HUES64 (cell line): ENCODE measurements at regions not wholly inside any gene's neighbourhood (a gene's known extent, or its start where the extent isn't known, plus 50 kb on each side); places are given as distances from the start of the nearest gene placed in this dataset.

Experiments used
- H3K27ac ChIP-seq: 2 replicates; pipeline ENCODE4 v1.7.0; 2013; ENCODE audit warnings: low read depth, low read length, inconsistent platforms
- H3K27me3 ChIP-seq: 2 replicates; pipeline ENCODE4 v1.6.1; 2013; ENCODE audit warnings: mild to moderate bottlenecking, low read length; ENCODE audit not compliant: insufficient read depth
- H3K36me3 ChIP-seq: 2 replicates; pipeline ENCODE4 v1.6.1; 2013; ENCODE audit warnings: mild to moderate bottlenecking, low read length; ENCODE audit not compliant: insufficient read depth
- H3K4me1 ChIP-seq: 2 replicates; pipeline ENCODE4 v1.6.1; 2013; ENCODE audit warnings: mild to moderate bottlenecking, low read length, moderate library complexity; ENCODE audit not compliant: insufficient read depth
- H3K4me3 ChIP-seq: 2 replicates; pipeline ENCODE4 v1.5.1; 2013; ENCODE audit warnings: mild to moderate bottlenecking, low read length, moderate library complexity
- H3K9ac ChIP-seq: 2 replicates; pipeline ENCODE4 v1.6.1; 2013; ENCODE audit warnings: mild to moderate bottlenecking, low read depth, low read length
- H3K9me3 ChIP-seq: 2 replicates; pipeline ENCODE4 v1.6.1; 2013; ENCODE audit warnings: low read depth, low read length; ENCODE audit not compliant: insufficient read depth
- WGBS: fragments of 150-250, 120-280 bp; methylation state at CpG from one replicate; pipeline ENCODE4 v1.1.7; 2013; ENCODE audit warnings: missing lambda C conversion rate; 5-methylcytosine and 5-hydroxymethylcytosine counted together

- 89% methylated on average over 1 of the region's 1 CpG for WGBS
- Histone ChIP-seq H3K27me3 (no peaks in the 10 kb centered on the region), H3K9me3 (no peaks in the 10 kb centered on the region), H3K36me3 (no peaks in the 10 kb centered on the region), H3K27ac (no peak overlapping the region), H3K4me3 (no peak overlapping the region), H3K9ac (no peak overlapping the region), H3K4me1 (no peaks in the 10 kb centered on the region)
Observed at GRCh38 chr6:144888621-144889020, 603.5 kb downstream of the UTRN start.

- Histone ChIP-seq H3K9ac (no peak overlapping the region), H3K9me3 (no peaks in the 10 kb centered on the region), H3K36me3 (no peaks in the 10 kb centered on the region), H3K4me1 (peaks cover 27% of the 10 kb centered on the region), H3K4me3 (no peak overlapping the region), H3K27me3 (no peaks in the 10 kb centered on the region), H3K27ac (no peak overlapping the region)
- 87% methylated on average over 2 of the region's 2 CpGs for WGBS
Observed at GRCh38 chr6:144893680-144894151, 608.6 kb downstream of the UTRN start.

DNA sequence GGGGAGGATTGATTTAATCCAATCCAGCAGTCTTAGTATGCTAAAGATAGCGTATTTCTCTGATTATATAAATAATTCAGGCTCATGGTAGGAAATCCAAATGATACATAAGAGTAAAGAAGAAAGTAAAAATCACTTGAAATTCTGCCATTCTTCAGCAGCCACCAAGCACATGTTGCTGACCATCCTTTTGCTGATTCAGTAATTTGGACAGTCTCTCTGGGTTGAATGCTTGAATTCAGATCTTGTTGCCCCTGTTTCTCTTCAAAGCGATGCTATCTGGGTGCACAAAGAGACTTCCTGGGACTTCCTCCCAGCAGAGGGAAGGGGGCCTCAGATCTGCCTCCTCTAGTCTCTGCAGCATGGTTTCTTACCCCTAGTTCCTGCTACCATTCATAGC, 609.1 kb downstream of the UTRN start:
- Histone ChIP-seq H3K4me1 (peaks cover 27% of the 10 kb centered on the region), H3K27me3 (no peaks in the 10 kb centered on the region), H3K36me3 (no peaks in the 10 kb centered on the region), H3K27ac (no peak overlapping the region), H3K4me3 (no peak overlapping the region), H3K9ac (no peak overlapping the region), H3K9me3 (no peaks in the 10 kb centered on the region)
- WGBS, result 99% methylated on average over 2 of the region's 2 CpGs

DNA sequence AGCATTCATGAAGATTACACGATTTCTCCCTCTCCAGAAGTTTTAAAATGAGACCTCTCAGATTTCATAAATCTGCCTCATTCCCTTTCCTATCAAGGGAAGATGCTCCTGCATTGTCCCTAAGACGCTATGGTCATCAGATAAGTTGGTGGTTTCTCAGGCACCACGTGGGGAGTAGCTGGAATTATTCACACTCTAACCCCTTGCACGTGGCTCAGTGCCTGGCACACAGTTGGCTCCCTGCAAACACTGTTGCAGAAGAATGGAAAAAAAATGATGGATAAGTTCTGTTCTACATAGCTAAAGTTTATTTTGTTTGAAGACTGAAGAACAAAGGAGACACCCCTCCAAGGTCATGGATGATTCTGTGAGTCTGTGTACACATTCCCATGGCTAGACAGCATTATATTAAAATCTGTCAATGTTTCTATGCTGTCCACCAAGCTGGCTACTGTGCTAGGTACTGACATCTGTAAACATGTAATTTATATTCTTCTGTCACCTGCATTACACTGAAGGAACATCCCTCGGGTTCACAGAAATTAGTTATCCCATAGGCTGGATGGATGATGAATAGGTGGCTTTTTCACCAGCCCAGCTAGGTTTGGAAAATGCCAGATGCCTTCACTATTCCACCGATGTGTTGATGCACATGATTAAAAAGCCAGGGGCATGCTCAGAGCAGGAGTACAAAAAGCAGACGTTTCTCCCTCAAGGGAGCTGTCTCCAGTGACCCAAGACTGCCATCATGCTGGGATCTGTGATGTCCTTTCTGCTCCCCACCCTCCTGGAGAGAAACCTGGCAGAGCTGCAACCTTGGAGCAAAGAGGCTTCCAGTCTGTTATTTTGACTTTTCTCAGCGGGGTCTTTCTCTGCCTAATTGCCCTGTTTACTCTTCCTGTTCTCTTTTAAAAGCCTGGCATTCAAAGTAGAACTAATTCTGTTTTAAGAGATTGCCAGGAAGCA, 610.5 kb downstream of the UTRN start:
- Histone ChIP-seq H3K27me3 (no peaks in the 10 kb centered on the region), H3K27ac (no peak overlapping the region), H3K9me3 (no peaks in the 10 kb centered on the region), H3K4me3 (no peak overlapping the region), H3K9ac (no peak overlapping the region), H3K4me1 (peaks cover 27% of the 10 kb centered on the region), H3K36me3 (no peaks in the 10 kb centered on the region)
- 70% methylated on average over 8 of the region's 8 CpGs for WGBS

DNA sequence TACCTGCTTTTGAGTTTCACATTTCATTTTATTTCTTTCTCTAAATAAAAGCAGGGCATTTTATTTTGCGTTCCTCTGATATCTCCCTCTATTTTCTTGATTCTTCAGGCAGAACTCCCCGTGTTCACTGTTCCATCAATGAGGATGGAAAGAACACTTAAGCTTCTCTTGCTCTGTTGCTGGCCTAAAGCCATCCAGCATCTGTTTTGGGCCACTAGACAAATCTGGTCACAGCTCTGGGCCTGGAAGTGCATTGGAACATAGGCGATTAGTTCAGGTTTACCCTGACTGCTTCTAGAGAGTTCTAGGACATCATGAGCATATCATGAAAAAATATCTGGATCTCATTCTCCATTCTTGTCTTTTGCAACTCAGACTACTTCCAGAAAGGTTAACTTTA, 611.2 kb downstream of the UTRN start:
- no peak overlapping the region for H3K9ac ChIP-seq
- H3K4me1 ChIP-seq, result peaks cover 27% of the 10 kb centered on the region
- H3K9me3 ChIP-seq, result peaks cover 5% of the 10 kb centered on the region; the same call in 1 of the 2 replicates
- no peak overlapping the region for H3K4me3 ChIP-seq
- H3K27me3 ChIP-seq, result no peaks in the 10 kb centered on the region
- H3K36me3 ChIP-seq, result no peaks in the 10 kb centered on the region
- 72% methylated on average over 3 of the region's 3 CpGs for WGBS
- H3K27ac ChIP-seq, result no peak overlapping the region

DNA sequence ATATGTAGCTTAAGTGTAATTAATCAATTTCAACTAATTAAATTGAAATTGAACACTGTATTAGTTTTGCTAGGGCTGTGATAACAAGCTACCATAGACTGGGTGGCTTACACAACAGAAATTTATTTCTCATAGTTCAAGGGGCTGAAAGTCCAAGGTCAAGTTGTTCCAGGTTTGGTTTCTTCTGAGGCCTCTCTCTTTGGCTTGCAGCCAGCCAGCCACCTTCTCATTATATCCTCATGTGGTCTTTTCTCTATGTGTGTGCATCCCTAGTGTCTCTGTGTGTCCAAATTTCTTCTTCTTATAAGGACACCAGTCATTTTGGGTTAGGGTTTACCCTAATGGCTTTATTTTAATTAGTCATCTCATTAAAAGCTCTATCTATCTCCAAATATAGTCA, 611.7 kb downstream of the UTRN start:
- H3K4me1 ChIP-seq, result peaks cover 27% of the 10 kb centered on the region
- H3K9me3 ChIP-seq, result peaks cover 11% of the 10 kb centered on the region; the same call in 1 of the 2 replicates
- H3K27me3 ChIP-seq, result no peaks in the 10 kb centered on the region
- H3K36me3 ChIP-seq, result no peaks in the 10 kb centered on the region
- no peak overlapping the region for H3K27ac ChIP-seq
- H3K9ac ChIP-seq, result no peak overlapping the region
- H3K4me3 ChIP-seq, result no peak overlapping the region

DNA sequence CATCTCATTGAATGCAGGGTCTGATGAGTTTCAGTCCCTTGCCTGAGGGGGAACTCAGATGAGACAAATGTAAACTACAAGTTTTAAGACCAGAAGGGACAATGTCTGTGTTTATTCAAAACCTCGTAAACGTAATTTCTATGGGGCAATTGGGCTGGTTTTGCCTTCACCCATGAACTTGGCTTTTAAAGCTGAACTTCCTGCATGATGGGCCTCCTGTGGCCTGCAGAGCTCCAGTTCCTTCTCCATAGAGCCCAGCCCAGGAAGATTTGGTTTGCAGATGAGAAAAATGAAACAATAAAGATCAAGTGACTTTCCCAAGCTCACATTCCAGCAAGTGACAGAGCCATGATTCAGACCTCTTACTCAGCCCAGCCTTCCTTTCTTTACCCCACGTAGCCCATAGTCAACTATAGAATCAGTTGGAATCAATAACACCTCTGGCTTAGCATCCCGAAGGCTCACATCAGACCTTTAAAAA, 612.3 kb downstream of the UTRN start:
- 84% methylated on average over 4 of the region's 4 CpGs for WGBS
- H3K4me3 ChIP-seq, result no peak overlapping the region
- peaks cover 27% of the 10 kb centered on the region for H3K4me1 ChIP-seq
- H3K9ac ChIP-seq, result no peak overlapping the region
- no peaks in the 10 kb centered on the region for H3K27me3 ChIP-seq
- no peak overlapping the region for H3K27ac ChIP-seq
- no peaks in the 10 kb centered on the region for H3K36me3 ChIP-seq
- H3K9me3 ChIP-seq, result peaks cover 12% of the 10 kb centered on the region; the same call in 1 of the 2 replicates

- WGBS, result 100% methylated on average over 3 of the region's 3 CpGs
- H3K4me1 ChIP-seq, result peaks cover 27% of the 10 kb centered on the region
Observed at GRCh38 chr6:144898052-144898689, 613.0 kb downstream of the UTRN start.

GRCh38 chr6:144898741-144899140, 613.6 kb downstream of the UTRN start:
- H3K9me3 ChIP-seq, result peaks cover 12% of the 10 kb centered on the region; the same call in 1 of the 2 replicates
- WGBS, result 100% methylated on average over 1 of the region's 1 CpG
- H3K9ac ChIP-seq, result no peak overlapping the region
- no peak overlapping the region for H3K4me3 ChIP-seq
- no peak overlapping the region for H3K27ac ChIP-seq
- H3K4me1 ChIP-seq, result peaks cover 27% of the 10 kb centered on the region
- H3K36me3 ChIP-seq, result no peaks in the 10 kb centered on the region
- H3K27me3 ChIP-seq, result no peaks in the 10 kb centered on the region

More at GRCh38 chr6:144898052-144898689, 613.0 kb downstream of the UTRN start:
- Histone ChIP-seq H3K36me3 (no peaks in the 10 kb centered on the region), H3K27ac (no peak overlapping the region), H3K9ac (no peak overlapping the region), H3K4me3 (no peak overlapping the region), H3K9me3 (peaks cover 12% of the 10 kb centered on the region; the same call in 1 of the 2 replicates), H3K27me3 (no peaks in the 10 kb centered on the region)

DNA sequence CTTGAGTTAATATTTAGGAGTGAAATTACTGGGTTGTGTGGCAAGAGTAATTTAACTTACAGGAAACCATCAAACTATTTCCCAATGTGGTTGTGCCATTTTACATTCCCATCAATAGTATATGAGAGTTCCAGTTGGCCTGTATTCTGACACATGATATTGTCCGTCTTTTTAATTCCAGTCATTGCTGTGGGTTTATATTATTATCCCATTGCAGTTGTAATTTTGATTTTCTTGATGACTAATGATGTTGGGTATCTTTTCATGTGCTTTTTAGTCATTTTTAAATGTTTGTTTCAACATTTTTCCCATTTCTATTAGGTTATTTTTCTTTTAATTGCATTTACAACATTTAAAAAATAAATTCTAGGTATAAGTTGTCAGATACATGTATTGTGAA, 614.0 kb downstream of the UTRN start:
- WGBS, result 86% methylated on average over 1 of the region's 1 CpG
- H3K27me3 ChIP-seq, result no peaks in the 10 kb centered on the region
- H3K9ac ChIP-seq, result no peak overlapping the region
- H3K4me1 ChIP-seq, result peaks cover 27% of the 10 kb centered on the region
- no peaks in the 10 kb centered on the region for H3K36me3 ChIP-seq
- H3K9me3 ChIP-seq, result peaks cover 12% of the 10 kb centered on the region; the same call in 1 of the 2 replicates
- no peak overlapping the region for H3K4me3 ChIP-seq
- no peak overlapping the region for H3K27ac ChIP-seq

- H3K9me3 ChIP-seq, result peaks cover 12% of the 10 kb centered on the region; the same call in 1 of the 2 replicates
- H3K27me3 ChIP-seq, result no peaks in the 10 kb centered on the region
- no peak overlapping the region for H3K27ac ChIP-seq
- H3K36me3 ChIP-seq, result no peaks in the 10 kb centered on the region
- peaks cover 18% of the 10 kb centered on the region for H3K4me1 ChIP-seq
- no peak overlapping the region for H3K9ac ChIP-seq
- no peak overlapping the region for H3K4me3 ChIP-seq
- 100% methylated on average over 1 of the region's 1 CpG for WGBS
Observed at GRCh38 chr6:144901412-144901811, 616.3 kb downstream of the UTRN start.
